K562 (cell line): ENCODE measurements at regions not wholly inside any gene's neighbourhood (a gene's known extent, or its start where the extent isn't known, plus 50 kb on each side); places are given as distances from the start of the nearest gene placed in this dataset.

Experiments
- ATAC-seq: fragments of 200-7000 bp; cut with Tn5 transposase; 3 replicates; pipeline ENCODE4 v1.9.1; 2020; ENCODE audit warnings: moderate library complexity
- BruUV-seq: library from RNA; stranded (reverse); fragments of 400-500 nt; replicated peaks from 2 replicates; lab custom pipeline; 2021; lab: Mats Ljungman, UMichigan
- CTCF ChIA-PET: fragments of 300-600 bp; formaldehyde crosslinking; extraction: SDS; loops from one replicate; lab custom pipeline; 2021; ENCODE audit warnings: low intra/inter-chr PET ratio; lab: Yijun Ruan, JAX
- POLR2A ChIA-PET: fragments of 300-600, 350-650 bp; sonication (Branson Sonifier 250); formaldehyde crosslinking; extraction: SDS; loops from one replicate; lab custom pipeline; 2021; ENCODE audit warnings: antibody characterized with exemption, inconsistent platforms; lab: Yijun Ruan, JAX
- DNase-seq, 4 experiments: peaks; one replicate each; pipeline versions ENCODE4 v3.0.0 to v3.0.0-alpha.2; 2011 to 2018; ENCODE audit warnings: low spot score in 3 of 4, mixed read lengths in 3 of 4; ENCODE audit errors: extremely low read depth in 1 of 4
- FAIRE-seq: peaks from 2 replicates; lab custom pipeline; 2011; peaks lifted over from hg19 to GRCh38; lab: Jason Lieb, UNC
- H2AFZ ChIP-seq: 2 replicates; pipeline ENCODE4 v1.6.0; 2011; ENCODE audit warnings: low read depth, low read length, control low read depth, inconsistent platforms
- H3K27ac ChIP-seq: fragments of 200-600 bp; 3 replicates; pipeline ENCODE4 v1.8.0; 2011; ENCODE audit warnings: low read depth, mild to moderate bottlenecking, control low read depth, inconsistent platforms, low read length, moderate library complexity, mixed read lengths; ENCODE audit errors: extremely low read depth
- H3K27me3 ChIP-seq, 2 experiments: fragments of 300-600 bp in 1 of 2; 2 replicates in 1 of 2; 3 replicates in 1 of 2; pipeline versions ENCODE4 v1.6.0 to v1.8.0; 2011; ENCODE audit warnings: inconsistent platforms in 2 of 2, low read length in 2 of 2, mild to moderate bottlenecking in 1 of 2, mixed read lengths in 1 of 2, moderate library complexity in 1 of 2; ENCODE audit not compliant: control insufficient read depth in 2 of 2, insufficient read depth in 2 of 2
- H3K36me3 ChIP-seq: fragments of 300-600 bp; 3 replicates; pipeline ENCODE4 v1.8.0; 2011; ENCODE audit warnings: mild to moderate bottlenecking, low read length, inconsistent platforms; ENCODE audit not compliant: control insufficient read depth, insufficient read depth
- H3K4me1 ChIP-seq, 2 experiments: fragments of 200-600 bp in 1 of 2; replicated peaks in 1 of 2; 2 replicates in 1 of 2; 3 replicates in 1 of 2; pipeline versions ENCODE4 v1.5.1 to v1.8.0; 2011; ENCODE audit warnings: inconsistent platforms in 2 of 2, low read length in 2 of 2, mild to moderate bottlenecking in 1 of 2, mixed read lengths in 1 of 2, moderate library complexity in 1 of 2; ENCODE audit not compliant: control insufficient read depth in 2 of 2, insufficient read depth in 2 of 2
- H3K4me2 ChIP-seq: 2 replicates; pipeline ENCODE4 v1.6.1; 2011; ENCODE audit warnings: low read length, control low read depth, inconsistent platforms, mixed read lengths; ENCODE audit not compliant: insufficient read depth
- H3K4me3 ChIP-seq: fragments of 200-600 bp; sonication (generic), shearing (Covaris generic); 2 replicates; pipeline ENCODE4 v1.5.1; 2016; ENCODE audit warnings: control low read depth, inconsistent platforms
- H3K79me2 ChIP-seq: fragments of 200-600 bp; 3 replicates; pipeline ENCODE4 v1.8.0; 2011; ENCODE audit warnings: low read length, inconsistent platforms; ENCODE audit not compliant: control insufficient read depth, insufficient read depth
- H3K9ac ChIP-seq, 2 experiments: 2 replicates each; pipeline versions ENCODE4 v1.6.0 to v1.6.1; 2011; ENCODE audit warnings: low read depth in 2 of 2, low read length in 2 of 2, control low read depth in 1 of 2, inconsistent platforms in 1 of 2, mild to moderate bottlenecking in 1 of 2, mixed read lengths in 1 of 2; ENCODE audit not compliant: insufficient read depth in 1 of 2
- H3K9me1 ChIP-seq: one replicate; pipeline ENCODE4 v1.6.0; 2011; ENCODE audit warnings: inconsistent platforms, mild to moderate bottlenecking, low read length, moderate library complexity; ENCODE audit not compliant: control insufficient read depth, insufficient read depth
- H3K9me3 ChIP-seq: replicated peaks from 2 replicates; pipeline ENCODE4 v1.5.1; 2011; ENCODE audit warnings: low read depth, low read length, inconsistent platforms; ENCODE audit not compliant: control insufficient read depth, insufficient read depth
- H4K20me1 ChIP-seq: replicated peaks from 2 replicates; pipeline ENCODE4 v1.6.1; 2011; ENCODE audit warnings: low read length, inconsistent platforms, mixed read lengths; ENCODE audit not compliant: control insufficient read depth, insufficient read depth
- GABPB1 ChIP-seq: sonication (generic); formaldehyde crosslinking; IDR thresholded peaks from 2 replicates; pipeline ENCODE4 v1.8.0; 2022; ENCODE audit warnings: mild to moderate bottlenecking, missing genetic modification reagents
- HDAC8 ChIP-seq: fragments of 450-650 bp; IDR thresholded peaks from 2 replicates; pipeline ENCODE4 v1.6.1; 2016; ENCODE audit warnings: mild to moderate bottlenecking, missing genetic modification characterization, moderate library complexity, missing compliant biosample characterization
- MTA2 ChIP-seq: fragments of 450-650 bp; IDR thresholded peaks from 2 replicates; pipeline ENCODE4 v1.6.1; 2016; ENCODE audit warnings: low read depth
- NFRKB ChIP-seq: fragments of 450-650 bp; IDR thresholded peaks from 2 replicates; pipeline ENCODE4 v1.6.1; 2016; ENCODE audit warnings: low read depth
- NFYB ChIP-seq: IDR thresholded peaks from 2 replicates; pipeline ENCODE4 v1.6.1; 2011; ENCODE audit warnings: mild to moderate bottlenecking, moderate library complexity; ENCODE audit not compliant: insufficient read length; ENCODE audit errors: extremely low read depth
- TBP ChIP-seq: optimal IDR thresholded peaks from 2 replicates; pipeline ENCODE3; 2011; ENCODE audit warnings: low read depth, low read length, improper control_type of control experiment
- TFE3 ChIP-seq: fragments of 450-650 bp; formaldehyde crosslinking; IDR thresholded peaks from 2 replicates; pipeline ENCODE4 v1.4.0; 2020; ENCODE audit warnings: mild to moderate bottlenecking, mixed read lengths
- TSHZ1 ChIP-seq: fragments of 250-450 bp; sonication (Bioruptor Pico); IDR thresholded peaks from 2 replicates; pipeline ENCODE4 v1.4.0; 2020; ENCODE audit warnings: mild to moderate bottlenecking, moderate library complexity
- ZBTB11 ChIP-seq, 3 experiments: fragments of 200-800 bp in 1 of 3; fragments of 250-450 bp in 1 of 3; fragments of 450-650 bp in 1 of 3; sonication (Bioruptor Pico) in 1 of 3; sonication (Bioruptor generic) in 1 of 3; formaldehyde crosslinking in 1 of 3; IDR thresholded peaks; 2 replicates each; pipeline versions ENCODE4 v1.6.1 to v1.8.0; 2016 to 2022; ENCODE audit warnings: mild to moderate bottlenecking in 2 of 3, missing genetic modification characterization in 2 of 3, missing compliant biosample characterization in 1 of 3, moderate library complexity in 1 of 3
- WGBS: fragments of 100-300 bp; shearing (Covaris generic); methylation state at CpG from one replicate; pipeline ENCODE4 v1.1.6; 2016; ENCODE audit warnings: low coverage, mixed read lengths; ENCODE audit not compliant: insufficient coverage; ENCODE audit errors: missing lambda C conversion rate; 5-methylcytosine and 5-hydroxymethylcytosine counted together
- in situ Hi-C: fragments of 300-500 bp; cut with MboI; formaldehyde crosslinking; loops from 4 replicates; pipeline ENCODE4 v1.15.0; 2018; ENCODE audit warnings: inconsistent platforms, mixed read lengths
- intact Hi-C: fragments of 100-400 bp; cut with micrococcal nuclease; formaldehyde crosslinking; loops from 2 replicates; pipeline ENCODE4 v1.14.2; 2022
- TF ChIP-seq, protein P1 (sequence below), 3 experiments: IDR thresholded peaks in 2 of 3; conservative IDR thresholded peaks in 1 of 3; 2 replicates each; pipeline ENCODE4 v1.5.1; 2011 to 2012; ENCODE audit warnings: low read length in 3 of 3, mild to moderate bottlenecking in 3 of 3, control low read depth in 2 of 3, improper control_type of control experiment in 1 of 3, inconsistent platforms in 1 of 3, low read depth in 1 of 3, mixed read lengths in 1 of 3, moderate library complexity in 1 of 3; ENCODE audit not compliant: insufficient read depth in 2 of 3

- TF ChIP-seq ZBTB11 (CRISPR knock-in tag; IDR thresholded peaks at IDR 0.05) (no peak), MTA2 (no peak)
Measured at GRCh38 chr5:173518856-173519255, 97.6 kb downstream of the BOD1 start (continued).

DNA sequence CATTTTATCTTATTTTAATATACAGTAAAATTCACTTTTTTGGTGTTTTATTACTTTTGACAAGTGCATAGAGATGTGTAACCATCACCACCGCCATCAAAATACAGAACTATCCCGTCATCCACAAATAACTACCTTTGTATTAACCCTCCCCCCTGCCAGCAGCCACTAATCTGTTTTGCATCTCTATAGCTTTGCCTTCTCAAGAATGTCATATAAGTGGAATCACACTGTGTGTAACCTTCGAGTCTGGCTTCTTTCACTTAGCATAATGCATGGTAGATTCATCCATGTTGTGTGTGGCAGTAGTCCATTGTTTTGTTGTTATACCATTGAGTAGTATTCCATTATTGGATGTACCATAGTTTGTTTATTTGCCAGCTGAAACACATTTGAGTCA lies 98.8 kb downstream of the BOD1 start:
- Histone ChIP-seq H3K27me3 (peaks cover 6 to 9% of the 10 kb centered on the region in 2 experiments; a peak in 3 of 5 replicates), H2AFZ (no peak overlapping the region), H3K4me2 (no peak overlapping the region), H3K9me1 (no peaks in the 10 kb centered on the region), H3K9me3 (no peaks in the 10 kb centered on the region), H3K4me1 (no peaks in the 10 kb centered on the region), H3K36me3 (no peaks in the 10 kb centered on the region), H4K20me1 (no peaks in the 10 kb centered on the region), H3K9ac (no peak overlapping the region), H3K79me2 (no peaks in the 10 kb centered on the region), H3K27ac (no peak overlapping the region), H3K4me3 (no peak overlapping the region)
- FAIRE-seq (no peak), DNase-seq (no peak), ATAC-seq (no peak)
- in situ Hi-C loops: no loop called here
- intact Hi-C loops: no loop called here
- no TSS peak for BruUV-seq
- ChIA-PET POLR2A (no interaction called here), CTCF (no interaction called here)
- 0% methylated on average over 3 of the region's 3 CpGs for WGBS
- TF ChIP-seq, protein P1, sequence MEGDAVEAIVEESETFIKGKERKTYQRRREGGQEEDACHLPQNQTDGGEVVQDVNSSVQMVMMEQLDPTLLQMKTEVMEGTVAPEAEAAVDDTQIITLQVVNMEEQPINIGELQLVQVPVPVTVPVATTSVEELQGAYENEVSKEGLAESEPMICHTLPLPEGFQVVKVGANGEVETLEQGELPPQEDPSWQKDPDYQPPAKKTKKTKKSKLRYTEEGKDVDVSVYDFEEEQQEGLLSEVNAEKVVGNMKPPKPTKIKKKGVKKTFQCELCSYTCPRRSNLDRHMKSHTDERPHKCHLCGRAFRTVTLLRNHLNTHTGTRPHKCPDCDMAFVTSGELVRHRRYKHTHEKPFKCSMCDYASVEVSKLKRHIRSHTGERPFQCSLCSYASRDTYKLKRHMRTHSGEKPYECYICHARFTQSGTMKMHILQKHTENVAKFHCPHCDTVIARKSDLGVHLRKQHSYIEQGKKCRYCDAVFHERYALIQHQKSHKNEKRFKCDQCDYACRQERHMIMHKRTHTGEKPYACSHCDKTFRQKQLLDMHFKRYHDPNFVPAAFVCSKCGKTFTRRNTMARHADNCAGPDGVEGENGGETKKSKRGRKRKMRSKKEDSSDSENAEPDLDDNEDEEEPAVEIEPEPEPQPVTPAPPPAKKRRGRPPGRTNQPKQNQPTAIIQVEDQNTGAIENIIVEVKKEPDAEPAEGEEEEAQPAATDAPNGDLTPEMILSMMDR (IDR thresholded peaks at IDR 0.05 in 2 of 3, conservative IDR thresholded peaks at IDR 0.05 in 1 of 3; ENCODE audit: insufficient read depth in 2 of 3, low read depth in 1 of 3, low read length in 3 of 3): no peak
- TF ChIP-seq TSHZ1 (CRISPR knock-in tag) (no peak), TBP (no peak), NFYB (no peak), TFE3 (no peak), HDAC8 (no peak), MTA2 (no peak), GABPB1 (CRISPR knock-in tag) (no peak), NFRKB (no peak)
